ENCODE measurements at regions not wholly inside any gene's neighbourhood (a gene's known extent, or its start where the extent isn't known, plus 50 kb on each side); places are given as distances from the start of the nearest gene placed in this dataset.

DNA sequence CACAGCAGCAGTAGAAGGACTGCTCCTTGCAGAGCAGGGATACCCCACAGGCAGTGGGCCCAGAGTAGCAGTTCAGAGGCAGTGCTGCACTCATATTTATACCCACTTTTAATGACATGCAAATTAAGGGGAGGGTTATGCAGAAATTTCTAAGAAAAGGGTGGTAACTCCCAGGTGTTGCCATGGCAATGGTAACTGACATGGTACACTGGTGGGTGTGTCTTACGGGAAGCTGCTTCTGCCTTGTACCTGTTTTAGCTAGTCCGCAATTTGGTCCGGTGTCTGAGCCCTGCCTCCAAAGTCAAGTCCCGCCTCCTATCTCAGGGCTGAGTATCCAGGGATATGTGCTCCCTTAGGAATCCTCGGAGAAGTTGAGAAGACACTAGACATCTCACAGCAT lies 79.2 kb upstream of the UQCRFS1 start:
- Histone ChIP-seq H3K79me2 (ENCODE audit: insufficient read depth, low read length) (no peaks in the 10 kb centered on the region), H3K4me1 (ENCODE audit: insufficient read depth, low read length) (no peaks in the 10 kb centered on the region), H3K4me3 (ENCODE audit: low read depth in 1 of 2, low read length in 2 of 2) (no peak overlapping the region), H3K27ac (ENCODE audit: low read length) (no peak overlapping the region), H3K9me3 (ENCODE audit: insufficient read depth, low read length, severe bottlenecking) (no peaks in the 10 kb centered on the region), H4K20me1 (ENCODE audit: insufficient read depth, low read length) (no peaks in the 10 kb centered on the region), H3K9ac (ENCODE audit: low read depth, low read length) (no peak overlapping the region), H3K36me3 (ENCODE audit: insufficient read depth, low read length) (no peaks in the 10 kb centered on the region), H3K27me3 (ENCODE audit: insufficient read depth, low read length, poor library complexity) (peaks cover 4% of the 10 kb centered on the region), H3K4me2 (ENCODE audit: insufficient read depth, low read length) (no peak overlapping the region), H2AFZ (ENCODE audit: low read depth, low read length) (no peak overlapping the region)
- TF ChIP-seq, protein P1, sequence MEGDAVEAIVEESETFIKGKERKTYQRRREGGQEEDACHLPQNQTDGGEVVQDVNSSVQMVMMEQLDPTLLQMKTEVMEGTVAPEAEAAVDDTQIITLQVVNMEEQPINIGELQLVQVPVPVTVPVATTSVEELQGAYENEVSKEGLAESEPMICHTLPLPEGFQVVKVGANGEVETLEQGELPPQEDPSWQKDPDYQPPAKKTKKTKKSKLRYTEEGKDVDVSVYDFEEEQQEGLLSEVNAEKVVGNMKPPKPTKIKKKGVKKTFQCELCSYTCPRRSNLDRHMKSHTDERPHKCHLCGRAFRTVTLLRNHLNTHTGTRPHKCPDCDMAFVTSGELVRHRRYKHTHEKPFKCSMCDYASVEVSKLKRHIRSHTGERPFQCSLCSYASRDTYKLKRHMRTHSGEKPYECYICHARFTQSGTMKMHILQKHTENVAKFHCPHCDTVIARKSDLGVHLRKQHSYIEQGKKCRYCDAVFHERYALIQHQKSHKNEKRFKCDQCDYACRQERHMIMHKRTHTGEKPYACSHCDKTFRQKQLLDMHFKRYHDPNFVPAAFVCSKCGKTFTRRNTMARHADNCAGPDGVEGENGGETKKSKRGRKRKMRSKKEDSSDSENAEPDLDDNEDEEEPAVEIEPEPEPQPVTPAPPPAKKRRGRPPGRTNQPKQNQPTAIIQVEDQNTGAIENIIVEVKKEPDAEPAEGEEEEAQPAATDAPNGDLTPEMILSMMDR (IDR thresholded peaks at IDR 0.05; ENCODE audit: borderline replicate concordance, extremely low read depth, low read length, poor library complexity, severe bottlenecking) = no peak
- DNase-seq (no peak), ATAC-seq (ENCODE audit: insufficient read depth, low read depth) (no peak)

GRCh38 chr19:29292562-29292961 lies 79.6 kb upstream of the UQCRFS1 start:
- Histone ChIP-seq H3K4me1 (ENCODE audit: insufficient read depth, low read length) (no peaks in the 10 kb centered on the region), H2AFZ (ENCODE audit: low read depth, low read length) (no peak overlapping the region), H3K9me3 (ENCODE audit: insufficient read depth, low read length, severe bottlenecking) (no peaks in the 10 kb centered on the region), H3K4me3 (ENCODE audit: low read depth in 1 of 2, low read length in 2 of 2) (no peak overlapping the region), H3K4me2 (ENCODE audit: insufficient read depth, low read length) (no peak overlapping the region), H3K27ac (ENCODE audit: low read length) (no peak overlapping the region), H3K36me3 (ENCODE audit: insufficient read depth, low read length) (no peaks in the 10 kb centered on the region), H3K79me2 (ENCODE audit: insufficient read depth, low read length) (no peaks in the 10 kb centered on the region), H3K27me3 (ENCODE audit: insufficient read depth, low read length, poor library complexity) (peaks cover 4% of the 10 kb centered on the region), H4K20me1 (ENCODE audit: insufficient read depth, low read length) (no peaks in the 10 kb centered on the region), H3K9ac (ENCODE audit: low read depth, low read length) (no peak overlapping the region)
- TF ChIP-seq, protein P1 (IDR thresholded peaks at IDR 0.05; ENCODE audit: borderline replicate concordance, extremely low read depth, low read length, poor library complexity, severe bottlenecking) = no peak
- no peak for TF ChIP-seq EZH2 (IDR thresholded peaks at IDR 0.05; ENCODE audit: borderline replicate concordance, low read depth, low read length, severe bottlenecking)
- no peak for DNase-seq
- ATAC-seq (ENCODE audit: insufficient read depth, low read depth) = no peak

DNA sequence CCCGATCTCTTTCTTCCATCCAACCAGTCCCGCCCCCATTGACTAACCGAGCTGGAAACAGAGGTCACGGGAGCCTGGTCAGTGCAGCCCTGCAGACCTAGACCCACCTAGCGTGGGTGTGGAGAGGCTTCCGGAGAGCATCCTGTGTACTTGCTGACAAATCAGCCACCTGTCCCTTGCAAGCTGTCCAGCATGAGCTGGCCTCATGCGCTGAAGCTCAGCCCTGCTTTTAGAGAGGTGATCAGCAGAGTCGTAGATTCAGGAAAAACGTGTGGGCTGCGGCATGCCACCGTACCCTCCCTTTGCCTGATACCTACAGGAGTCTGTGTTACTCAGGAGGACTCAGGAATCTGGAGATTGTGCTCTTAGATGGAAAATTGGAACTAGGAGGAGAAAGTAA lies 80.3 kb upstream of the UQCRFS1 start:
- ATAC-seq (ENCODE audit: insufficient read depth, low read depth) (no peak), DNase-seq (no peak)
- H3K9ac ChIP-seq (ENCODE audit: low read depth, low read length) = no peak overlapping the region
- H4K20me1 ChIP-seq (ENCODE audit: insufficient read depth, low read length) = no peaks in the 10 kb centered on the region
- H3K79me2 ChIP-seq (ENCODE audit: insufficient read depth, low read length) = no peaks in the 10 kb centered on the region
- no peak overlapping the region for H3K27ac ChIP-seq (ENCODE audit: low read length)
- no peaks in the 10 kb centered on the region for H3K36me3 ChIP-seq (ENCODE audit: insufficient read depth, low read length)
- TF ChIP-seq, protein P1 (IDR thresholded peaks at IDR 0.05; ENCODE audit: borderline replicate concordance, extremely low read depth, low read length, poor library complexity, severe bottlenecking) = no peak
- no peak for TF ChIP-seq EZH2 (IDR thresholded peaks at IDR 0.05; ENCODE audit: borderline replicate concordance, low read depth, low read length, severe bottlenecking)
- peaks cover 4% of the 10 kb centered on the region for H3K27me3 ChIP-seq (ENCODE audit: insufficient read depth, low read length, poor library complexity)
- H3K4me2 ChIP-seq (ENCODE audit: insufficient read depth, low read length) = no peak overlapping the region
- H3K9me3 ChIP-seq (ENCODE audit: insufficient read depth, low read length, severe bottlenecking) = no peaks in the 10 kb centered on the region
- no peak overlapping the region for H3K4me3 ChIP-seq (ENCODE audit: low read depth in 1 of 2, low read length in 2 of 2)
- no peaks in the 10 kb centered on the region for H3K4me1 ChIP-seq (ENCODE audit: insufficient read depth, low read length)
- no peak overlapping the region for H2AFZ ChIP-seq (ENCODE audit: low read depth, low read length)

GRCh38 chr19:29293736-29294342 lies 80.9 kb upstream of the UQCRFS1 start:
- no peak overlapping the region for H3K27ac ChIP-seq (ENCODE audit: low read length)
- no peak overlapping the region for H3K4me2 ChIP-seq (ENCODE audit: insufficient read depth, low read length)
- H3K79me2 ChIP-seq (ENCODE audit: insufficient read depth, low read length) = no peaks in the 10 kb centered on the region
- no peaks in the 10 kb centered on the region for H3K36me3 ChIP-seq (ENCODE audit: insufficient read depth, low read length)
- no peaks in the 10 kb centered on the region for H4K20me1 ChIP-seq (ENCODE audit: insufficient read depth, low read length)
- no peaks in the 10 kb centered on the region for H3K9me3 ChIP-seq (ENCODE audit: insufficient read depth, low read length, severe bottlenecking)
- H3K27me3 ChIP-seq (ENCODE audit: insufficient read depth, low read length, poor library complexity) = peaks cover 4% of the 10 kb centered on the region
- no peak overlapping the region for H2AFZ ChIP-seq (ENCODE audit: low read depth, low read length)
- DNase-seq (no peak), ATAC-seq (ENCODE audit: insufficient read depth, low read depth) (no peak)
- H3K4me3 ChIP-seq (ENCODE audit: low read depth in 1 of 2, low read length in 2 of 2) = no peak overlapping the region
- TF ChIP-seq, protein P1 (IDR thresholded peaks at IDR 0.05; ENCODE audit: borderline replicate concordance, extremely low read depth, low read length, poor library complexity, severe bottlenecking) = no peak
- no peak for TF ChIP-seq EZH2 (IDR thresholded peaks at IDR 0.05; ENCODE audit: borderline replicate concordance, low read depth, low read length, severe bottlenecking)
- no peak overlapping the region for H3K9ac ChIP-seq (ENCODE audit: low read depth, low read length)
- H3K4me1 ChIP-seq (ENCODE audit: insufficient read depth, low read length) = no peaks in the 10 kb centered on the region

Data from DND-41 (cell line).